ENCODE measurements at regions not wholly inside any gene's neighbourhood (a gene's known extent, or its start where the extent isn't known, plus 50 kb on each side); places are given as distances from the start of the nearest gene placed in this dataset.

GRCh38 chr14:71560751-71561150, 371.5 kb upstream of the RGS6 start:
- Histone ChIP-seq H4K20me1 (ENCODE audit: control insufficient read depth, insufficient read depth, insufficient read length) (no peaks in the 10 kb centered on the region), H3K27ac (ENCODE audit: insufficient read length, low read depth, low read length) (no peak overlapping the region), H3K9ac (ENCODE audit: extremely low read depth, insufficient read length, low read length) (no peak overlapping the region), H3K18ac (ENCODE audit: insufficient read length, low read depth, low read length) (no peak overlapping the region), H3K23me2 (ENCODE audit: insufficient read length, low read depth, low read length, poor library complexity, severe bottlenecking) (no peaks in the 10 kb centered on the region), H3K14ac (ENCODE audit: insufficient read depth, low read length) (no peak overlapping the region), H2BK20ac (ENCODE audit: low read depth, low read length, poor library complexity, severe bottlenecking) (no peak overlapping the region), H3K9me3 (ENCODE audit: control insufficient read depth, low read depth, low read length) (no peaks in the 10 kb centered on the region), H2AK5ac (ENCODE audit: insufficient read length, low read length) (no peak overlapping the region), H4K8ac (replicated peaks; ENCODE audit: insufficient read length, low read depth, low read length) (no peak overlapping the region), H3K79me1 (ENCODE audit: insufficient read depth, low read depth, low read length, poor library complexity, severe bottlenecking) (no peaks in the 10 kb centered on the region), H2BK5ac (ENCODE audit: insufficient read length, low read length) (no peak overlapping the region), H3K4me2 (ENCODE audit: insufficient read depth, insufficient read length, low read length) (no peak overlapping the region), H3K23ac (ENCODE audit: insufficient read length, low read depth, low read length) (no peak overlapping the region), H2BK15ac (ENCODE audit: low read depth, low read length) (no peak overlapping the region), H3K79me2 (ENCODE audit: insufficient read depth, low read length) (no peaks in the 10 kb centered on the region), H2BK12ac (ENCODE audit: insufficient read length, low read depth, low read length) (no peak overlapping the region), H2BK120ac (ENCODE audit: low read depth, low read length, poor library complexity, severe bottlenecking) (no peak overlapping the region), H2AFZ (ENCODE audit: low read length) (no peak overlapping the region), H3K4me1 (ENCODE audit: insufficient read depth, low read length) (no peaks in the 10 kb centered on the region; the same call in 1 of the 2 replicates), H3K4ac (ENCODE audit: low read depth, low read length) (no peak overlapping the region), H3K27me3 (ENCODE audit: insufficient read depth, low read length) (no peaks in the 10 kb centered on the region), H3K56ac (ENCODE audit: insufficient read length, low read depth, low read length) (no peak overlapping the region), H4K91ac (ENCODE audit: insufficient read length, low read depth, low read length) (no peak overlapping the region), H3T11ph (ENCODE audit: low read length) (no peak overlapping the region), H4K5ac (ENCODE audit: insufficient read length, low read depth, low read length) (no peak overlapping the region)
- H3K36me3 Mint-ChIP-seq (ENCODE audit: insufficient read depth in 1 of 3, low read depth in 3 of 3) = no peaks in the 10 kb centered on the region
- no peak overlapping the region for H3K4me3 Mint-ChIP-seq
- no peaks in the 10 kb centered on the region for H3K9me3 Mint-ChIP-seq
- TF ChIP-seq, protein P1, sequence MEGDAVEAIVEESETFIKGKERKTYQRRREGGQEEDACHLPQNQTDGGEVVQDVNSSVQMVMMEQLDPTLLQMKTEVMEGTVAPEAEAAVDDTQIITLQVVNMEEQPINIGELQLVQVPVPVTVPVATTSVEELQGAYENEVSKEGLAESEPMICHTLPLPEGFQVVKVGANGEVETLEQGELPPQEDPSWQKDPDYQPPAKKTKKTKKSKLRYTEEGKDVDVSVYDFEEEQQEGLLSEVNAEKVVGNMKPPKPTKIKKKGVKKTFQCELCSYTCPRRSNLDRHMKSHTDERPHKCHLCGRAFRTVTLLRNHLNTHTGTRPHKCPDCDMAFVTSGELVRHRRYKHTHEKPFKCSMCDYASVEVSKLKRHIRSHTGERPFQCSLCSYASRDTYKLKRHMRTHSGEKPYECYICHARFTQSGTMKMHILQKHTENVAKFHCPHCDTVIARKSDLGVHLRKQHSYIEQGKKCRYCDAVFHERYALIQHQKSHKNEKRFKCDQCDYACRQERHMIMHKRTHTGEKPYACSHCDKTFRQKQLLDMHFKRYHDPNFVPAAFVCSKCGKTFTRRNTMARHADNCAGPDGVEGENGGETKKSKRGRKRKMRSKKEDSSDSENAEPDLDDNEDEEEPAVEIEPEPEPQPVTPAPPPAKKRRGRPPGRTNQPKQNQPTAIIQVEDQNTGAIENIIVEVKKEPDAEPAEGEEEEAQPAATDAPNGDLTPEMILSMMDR (conservative IDR thresholded peaks at IDR 0.05) = no peak
- H3K27ac Mint-ChIP-seq = no peak overlapping the region
- H3K27me3 Mint-ChIP-seq (ENCODE audit: low read depth) = no peaks in the 10 kb centered on the region
- H3K4me1 Mint-ChIP-seq = peaks cover 8% of the 10 kb centered on the region in 2 experiments
- DNase-seq = no peak
